Esophagus squamous epithelium (tissue), 4 donors: ENCODE measurements at regions not wholly inside any gene's neighbourhood (a gene's known extent, or its start where the extent isn't known, plus 50 kb on each side); places are given as distances from the start of the nearest gene placed in this dataset.

ENCODE experiments used
- CTCF ChIP-seq, 6 experiments: fragments of 450-650 bp in 4 of 6; fragments of 200-600 bp in 2 of 6; sonication (generic) in 2 of 6; IDR thresholded peaks; one replicate each; pipeline ENCODE4 v1.5.1; 2016 to 2019; ENCODE audit warnings: antibody characterized with exemption in 6 of 6, mild to moderate bottlenecking in 4 of 6, moderate library complexity in 4 of 6
- POLR2A ChIP-seq, 4 donors: fragments of 450-650 bp; IDR thresholded peaks; one replicate each; pipeline ENCODE4 v1.6.1; 2017; ENCODE audit warnings: antibody characterized with exemption in 4 of 4, mild to moderate bottlenecking in 4 of 4, moderate library complexity in 3 of 4

- TF ChIP-seq CTCF (IDR thresholded peaks at IDR 0.05) (no peak), POLR2A (IDR thresholded peaks at IDR 0.05) (no peak)
These were observed 286.2 kb downstream of the TFAP2A start for GRCh38 chr6:10128721-10129120.
